Mesenchymal stem cell (in vitro differentiated cells and primary cell): ENCODE measurements at regions not wholly inside any gene's neighbourhood (a gene's known extent, or its start where the extent isn't known, plus 50 kb on each side); places are given as distances from the start of the nearest gene placed in this dataset.

ENCODE experiments used
- DNase-seq: peaks from one replicate; pipeline ENCODE4 v3.0.0-alpha.2; 2013
- H2AFZ ChIP-seq: one replicate; pipeline ENCODE4 v1.6.1; 2013; ENCODE audit warnings: low read depth, mild to moderate bottlenecking, control low read depth, inconsistent platforms, low read length, moderate library complexity
- H2AK5ac ChIP-seq: 2 replicates; pipeline ENCODE4 v1.6.1; 2013; ENCODE audit warnings: low read length, moderate library complexity, mild to moderate bottlenecking, inconsistent platforms; ENCODE audit not compliant: severe bottlenecking
- H2BK120ac ChIP-seq: one replicate; pipeline ENCODE4 v1.6.1; 2013; ENCODE audit warnings: low read depth, mild to moderate bottlenecking, inconsistent platforms, low read length, moderate library complexity
- H2BK12ac ChIP-seq, 2 experiments: one replicate each; pipeline ENCODE4 v1.6.1; 2013; ENCODE audit warnings: inconsistent platforms in 2 of 2, low read length in 2 of 2, mild to moderate bottlenecking in 2 of 2, moderate library complexity in 2 of 2, control low read depth in 1 of 2
- H2BK15ac ChIP-seq: one replicate; pipeline ENCODE4 v1.6.1; 2013; ENCODE audit warnings: mild to moderate bottlenecking, low read depth, inconsistent platforms; ENCODE audit not compliant: poor library complexity, severe bottlenecking
- H2BK5ac ChIP-seq: 2 replicates; pipeline ENCODE4 v1.6.1; 2013; ENCODE audit warnings: low read depth, mild to moderate bottlenecking, low read length, control low read depth, inconsistent platforms; ENCODE audit not compliant: poor library complexity, severe bottlenecking
- H3K14ac ChIP-seq, 2 experiments: one replicate each; pipeline ENCODE4 v1.6.1; 2013; ENCODE audit warnings: inconsistent platforms in 2 of 2, low read length in 2 of 2, control low read depth in 1 of 2, mild to moderate bottlenecking in 1 of 2, moderate library complexity in 1 of 2
- H3K18ac ChIP-seq, 2 experiments: one replicate each; pipeline ENCODE4 v1.6.1; 2013; ENCODE audit warnings: inconsistent platforms in 2 of 2, low read length in 2 of 2, control low read depth in 1 of 2, low read depth in 1 of 2, mild to moderate bottlenecking in 1 of 2
- H3K23ac ChIP-seq, 2 experiments: one replicate each; pipeline ENCODE4 v1.6.1; 2013; ENCODE audit warnings: inconsistent platforms in 2 of 2, low read length in 2 of 2, mild to moderate bottlenecking in 2 of 2, moderate library complexity in 2 of 2, control low read depth in 1 of 2
- H3K27ac ChIP-seq: 2 replicates; pipeline ENCODE4 v1.5.1; 2013; ENCODE audit warnings: mild to moderate bottlenecking, moderate library complexity, low read length, control low read depth, inconsistent platforms; ENCODE audit not compliant: poor library complexity, severe bottlenecking
- H3K27me3 ChIP-seq, 2 experiments: 2 replicates each; pipeline versions ENCODE4 v1.6.1 to v1.7.0; 2013; ENCODE audit warnings: low read length in 2 of 2, mild to moderate bottlenecking in 2 of 2, moderate library complexity in 2 of 2, control low read depth in 1 of 2, inconsistent platforms in 1 of 2; ENCODE audit not compliant: control insufficient read depth in 1 of 2, insufficient read depth in 1 of 2
- H3K36me3 ChIP-seq, 2 experiments: 2 replicates each; pipeline versions ENCODE4 v1.6.1 to v1.7.0; 2013; ENCODE audit warnings: low read length in 2 of 2, control low read depth in 1 of 2, inconsistent platforms in 1 of 2, low read depth in 1 of 2, mild to moderate bottlenecking in 1 of 2; ENCODE audit not compliant: insufficient read depth in 2 of 2, control insufficient read depth in 1 of 2
- H3K4ac ChIP-seq, 2 experiments: one replicate each; pipeline ENCODE4 v1.6.1; 2013; ENCODE audit warnings: inconsistent platforms in 2 of 2, low read length in 2 of 2, mild to moderate bottlenecking in 2 of 2, moderate library complexity in 2 of 2, control low read depth in 1 of 2, low read depth in 1 of 2
- H3K4me1 ChIP-seq: 2 replicates; pipeline ENCODE4 v1.6.1; 2013; ENCODE audit warnings: low read depth, low read length, control low read depth; ENCODE audit not compliant: control insufficient read depth, insufficient read depth
- H3K4me2 ChIP-seq: 2 replicates; pipeline ENCODE4 v1.6.1; 2013; ENCODE audit warnings: low read length, mild to moderate bottlenecking, inconsistent platforms; ENCODE audit not compliant: poor library complexity, severe bottlenecking
- H3K4me3 ChIP-seq, 2 experiments: 2 replicates each; pipeline versions ENCODE4 v1.5.1 to v1.7.0; 2013; ENCODE audit warnings: low read length in 2 of 2, mild to moderate bottlenecking in 2 of 2, control low read depth in 1 of 2, low read depth in 1 of 2; ENCODE audit not compliant: insufficient read depth in 1 of 2
- H3K79me1 ChIP-seq: replicated peaks from 2 replicates; pipeline ENCODE4 v1.6.1; 2013; ENCODE audit warnings: mild to moderate bottlenecking, control low read depth, low read length, inconsistent platforms; ENCODE audit not compliant: poor library complexity, severe bottlenecking
- H3K9ac ChIP-seq: 2 replicates; pipeline ENCODE4 v1.7.0; 2013; ENCODE audit warnings: mild to moderate bottlenecking, low read length, moderate library complexity
- H3K9me3 ChIP-seq: 2 replicates; pipeline ENCODE4 v1.7.0; 2013; ENCODE audit warnings: mild to moderate bottlenecking, low read length; ENCODE audit not compliant: control insufficient read depth
- H4K8ac ChIP-seq: one replicate; pipeline ENCODE4 v1.6.1; 2013; ENCODE audit warnings: inconsistent platforms, mild to moderate bottlenecking, low read length, moderate library complexity
- H4K91ac ChIP-seq: one replicate; pipeline ENCODE4 v1.6.1; 2013; ENCODE audit warnings: mild to moderate bottlenecking, low read length, inconsistent platforms
- WGBS: methylation state at CpG from one replicate; pipeline ENCODE4 v1.1.7; 2013; ENCODE audit warnings: mixed read lengths; 5-methylcytosine and 5-hydroxymethylcytosine counted together

- H3K4me1 ChIP-seq, result no peaks in the 10 kb centered on the region
- no peak overlapping the region for H3K27ac ChIP-seq
- H2AK5ac ChIP-seq, result no peak overlapping the region
- no peak overlapping the region for H3K4me2 ChIP-seq
- WGBS, result 93% methylated on average over 1 of the region's 2 CpGs
- H3K79me1 ChIP-seq, result no peaks in the 10 kb centered on the region
- no peak overlapping the region for H2BK12ac ChIP-seq
- no peaks in the 10 kb centered on the region for H3K27me3 ChIP-seq
- H4K91ac ChIP-seq, result no peak overlapping the region
- no peak overlapping the region for H2BK5ac ChIP-seq
- H3K4me3 ChIP-seq, result no peak overlapping the region
- no peak overlapping the region for H3K4ac ChIP-seq
- no peak overlapping the region for H2BK120ac ChIP-seq
- no peak overlapping the region for H2BK15ac ChIP-seq
- no peak for DNase-seq
- H3K36me3 ChIP-seq, result no peaks in the 10 kb centered on the region
- H2AFZ ChIP-seq, result no peak overlapping the region
- H3K9ac ChIP-seq, result no peak overlapping the region
- H3K18ac ChIP-seq, result no peak overlapping the region
- H3K23ac ChIP-seq, result no peak overlapping the region
- H3K14ac ChIP-seq, result no peak overlapping the region
- no peaks in the 10 kb centered on the region for H3K9me3 ChIP-seq
- H4K8ac ChIP-seq, result no peak overlapping the region
Observed at GRCh38 chr1:239657291-239657690, 270.9 kb downstream of the CHRM3 start.

- H2AK5ac ChIP-seq, result no peak overlapping the region
- no peak overlapping the region for H2BK120ac ChIP-seq
- no peak overlapping the region for H2BK5ac ChIP-seq
- H3K79me1 ChIP-seq, result no peaks in the 10 kb centered on the region
- no peaks in the 10 kb centered on the region for H3K36me3 ChIP-seq
- no peak overlapping the region for H3K23ac ChIP-seq
- DNase-seq, result no peak
- H3K18ac ChIP-seq, result no peak overlapping the region
- H4K8ac ChIP-seq, result no peak overlapping the region
- H2BK15ac ChIP-seq, result no peak overlapping the region
- H3K4me2 ChIP-seq, result no peak overlapping the region
- no peak overlapping the region for H3K4me3 ChIP-seq
- H3K27ac ChIP-seq, result no peak overlapping the region
- H2BK12ac ChIP-seq, result no peak overlapping the region
- H3K4me1 ChIP-seq, result no peaks in the 10 kb centered on the region
- H3K4ac ChIP-seq, result no peak overlapping the region
- no peak overlapping the region for H4K91ac ChIP-seq
- WGBS, result 92% methylated on average over 3 of the region's 3 CpGs
- no peak overlapping the region for H3K9ac ChIP-seq
- no peak overlapping the region for H3K14ac ChIP-seq
- no peak overlapping the region for H2AFZ ChIP-seq
- no peaks in the 10 kb centered on the region for H3K9me3 ChIP-seq
- no peaks in the 10 kb centered on the region for H3K27me3 ChIP-seq
Observed at GRCh38 chr1:239662950-239663349, 276.6 kb downstream of the CHRM3 start.

- Histone ChIP-seq H2AK5ac (no peak overlapping the region), H3K4me1 (no peaks in the 10 kb centered on the region), H4K91ac (no peak overlapping the region), H3K36me3 (no peaks in the 10 kb centered on the region), H3K4me2 (no peak overlapping the region), H3K27ac (no peak overlapping the region), H3K9me3 (no peaks in the 10 kb centered on the region), H2BK15ac (no peak overlapping the region), H3K9ac (no peak overlapping the region), H3K4ac (no peak overlapping the region), H3K18ac (no peak overlapping the region), H2BK120ac (no peak overlapping the region), H2BK12ac (no peak overlapping the region), H4K8ac (no peak overlapping the region), H3K4me3 (no peak overlapping the region), H2AFZ (no peak overlapping the region), H3K27me3 (no peaks in the 10 kb centered on the region), H2BK5ac (no peak overlapping the region), H3K14ac (no peak overlapping the region), H3K23ac (no peak overlapping the region), H3K79me1 (no peaks in the 10 kb centered on the region)
- 44% methylated on average over 1 of the region's 1 CpG for whole genome bisulfite sequencing
- no peak for DNase-seq
Observed at GRCh38 chr1:239672256-239672655, 285.9 kb downstream of the CHRM3 start.

GRCh38 chr1:239675735-239676134 lies 289.4 kb downstream of the CHRM3 start:
- Histone ChIP-seq H3K4me3 (no peak overlapping the region), H2BK5ac (no peak overlapping the region), H3K4me1 (no peaks in the 10 kb centered on the region), H3K18ac (no peak overlapping the region), H3K4me2 (no peak overlapping the region), H2AFZ (no peak overlapping the region), H2AK5ac (no peak overlapping the region), H2BK120ac (no peak overlapping the region), H3K27ac (no peak overlapping the region), H2BK12ac (no peak overlapping the region), H3K14ac (no peak overlapping the region), H3K4ac (no peak overlapping the region), H4K8ac (no peak overlapping the region), H4K91ac (no peak overlapping the region), H3K27me3 (no peaks in the 10 kb centered on the region), H3K79me1 (no peaks in the 10 kb centered on the region), H3K36me3 (no peaks in the 10 kb centered on the region), H3K9ac (no peak overlapping the region), H2BK15ac (no peak overlapping the region), H3K9me3 (no peaks in the 10 kb centered on the region), H3K23ac (no peak overlapping the region)
- no peak for DNase-seq
- WGBS, result 73% methylated on average over 2 of the region's 2 CpGs
